ENCODE measurements at regions not wholly inside any gene's neighbourhood (a gene's known extent, or its start where the extent isn't known, plus 50 kb on each side); places are given as distances from the start of the nearest gene placed in this dataset.

- TF ChIP-seq, protein P1, sequence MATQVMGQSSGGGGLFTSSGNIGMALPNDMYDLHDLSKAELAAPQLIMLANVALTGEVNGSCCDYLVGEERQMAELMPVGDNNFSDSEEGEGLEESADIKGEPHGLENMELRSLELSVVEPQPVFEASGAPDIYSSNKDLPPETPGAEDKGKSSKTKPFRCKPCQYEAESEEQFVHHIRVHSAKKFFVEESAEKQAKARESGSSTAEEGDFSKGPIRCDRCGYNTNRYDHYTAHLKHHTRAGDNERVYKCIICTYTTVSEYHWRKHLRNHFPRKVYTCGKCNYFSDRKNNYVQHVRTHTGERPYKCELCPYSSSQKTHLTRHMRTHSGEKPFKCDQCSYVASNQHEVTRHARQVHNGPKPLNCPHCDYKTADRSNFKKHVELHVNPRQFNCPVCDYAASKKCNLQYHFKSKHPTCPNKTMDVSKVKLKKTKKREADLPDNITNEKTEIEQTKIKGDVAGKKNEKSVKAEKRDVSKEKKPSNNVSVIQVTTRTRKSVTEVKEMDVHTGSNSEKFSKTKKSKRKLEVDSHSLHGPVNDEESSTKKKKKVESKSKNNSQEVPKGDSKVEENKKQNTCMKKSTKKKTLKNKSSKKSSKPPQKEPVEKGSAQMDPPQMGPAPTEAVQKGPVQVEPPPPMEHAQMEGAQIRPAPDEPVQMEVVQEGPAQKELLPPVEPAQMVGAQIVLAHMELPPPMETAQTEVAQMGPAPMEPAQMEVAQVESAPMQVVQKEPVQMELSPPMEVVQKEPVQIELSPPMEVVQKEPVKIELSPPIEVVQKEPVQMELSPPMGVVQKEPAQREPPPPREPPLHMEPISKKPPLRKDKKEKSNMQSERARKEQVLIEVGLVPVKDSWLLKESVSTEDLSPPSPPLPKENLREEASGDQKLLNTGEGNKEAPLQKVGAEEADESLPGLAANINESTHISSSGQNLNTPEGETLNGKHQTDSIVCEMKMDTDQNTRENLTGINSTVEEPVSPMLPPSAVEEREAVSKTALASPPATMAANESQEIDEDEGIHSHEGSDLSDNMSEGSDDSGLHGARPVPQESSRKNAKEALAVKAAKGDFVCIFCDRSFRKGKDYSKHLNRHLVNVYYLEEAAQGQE (IDR thresholded peaks at IDR 0.05; ENCODE audit: low read depth), result no peak
- TF ChIP-seq USF1 (IDR thresholded peaks at IDR 0.05), result no peak
- TF ChIP-seq YY1 (IDR thresholded peaks at IDR 0.05; ENCODE audit: low read depth), result no peak
- no peak for TF ChIP-seq EP300 (IDR thresholded peaks at IDR 0.05; ENCODE audit: borderline replicate concordance)
Observed at GRCh38 chr4:55756208-55756607, 63.4 kb upstream of the EXOC1L start.

All from Ishikawa (cell line).